Heart left ventricle (tissue), 13 donors: ENCODE measurements at regions not wholly inside any gene's neighbourhood (a gene's known extent, or its start where the extent isn't known, plus 50 kb on each side); places are given as distances from the start of the nearest gene placed in this dataset.

ENCODE experiments used
- CTCF ChIP-seq, 12 donors: fragments of 200-600 bp; sonication (generic) in 4 of 12; IDR thresholded peaks; one replicate each; pipeline versions ENCODE4 v1.5.0 to v1.8.0; 2018 to 2022; ENCODE audit warnings: antibody characterized with exemption in 12 of 12, mild to moderate bottlenecking in 5 of 12
- POLR2A ChIP-seq, 2 donors: fragments of 450-650 bp; IDR thresholded peaks; one replicate each; pipeline ENCODE4 v1.6.1; 2017; ENCODE audit warnings: antibody characterized with exemption in 2 of 2, mild to moderate bottlenecking in 2 of 2, moderate library complexity in 2 of 2
- donor health status: ischemic (EF 13 %, LVEDD 7.1; RV severe dilation, severe dysfunction).
- donor health status: DM: no; HTN: yes; CAD: no.
- donor health status: DM: no; HTN: no; CAD: no.
- donor health status: ischemic (EF 25% LVEDD 6.9; RV normal size, moderate dysfunction).
- donor health status: ischemic (EF 25% LVEDD 5.7; RV mildly dilated, moderate dysfunction).
- donor health status: ischemic (EF 35%, LVEDD 5.7; RV mildly dilated, moderate dysfunction).
- donor health status: nonischemic (EF 11% LVEDD 7.7; RV severe dilation, severe dysfunction).
- donor health status: DM: yes; HTN: yes; CAD: no.
- donor health status: PGD.
- donor health status: ischemic (EF 29% LVEDD 5.4; RV normal size, mild dysfunction).
- donor health status: nonischemic (EF 23%, LVEDD 6.1; RV moderate dilation, normal function).

- TF ChIP-seq CTCF (IDR thresholded peaks at IDR 0.05) (no peak), POLR2A (IDR thresholded peaks at IDR 0.05) (no peak)
Observed at GRCh38 chr14:98136012-98136789, 1135.8 kb downstream of the BCL11B start.
